Chondrocyte (in vitro differentiated cells): ENCODE measurements at regions not wholly inside any gene's neighbourhood (a gene's known extent, or its start where the extent isn't known, plus 50 kb on each side); places are given as distances from the start of the nearest gene placed in this dataset.

Experiments used
- DNase-seq: peaks from one replicate; pipeline ENCODE4 v3.0.0; 2021; ENCODE audit warnings: mixed read lengths, low spot score
- H3K27ac Mint-ChIP-seq: one replicate; pipeline ENCODE4 v1.8.0; 2021; ENCODE audit warnings: mild to moderate bottlenecking, moderate library complexity, mixed read lengths; ENCODE audit not compliant: unreplicated experiment
- H3K27me3 Mint-ChIP-seq: 2 replicates; pipeline ENCODE4 v1.8.0; 2021; ENCODE audit warnings: low read depth, mixed read lengths
- H3K36me3 Mint-ChIP-seq: 2 replicates; pipeline ENCODE4 v1.8.0; 2021; ENCODE audit warnings: low read depth, mixed read lengths
- H3K4me1 Mint-ChIP-seq: 2 replicates; pipeline ENCODE4 v1.8.0; 2021; ENCODE audit warnings: low read depth, mild to moderate bottlenecking, mixed read lengths
- H3K4me3 Mint-ChIP-seq: one replicate; pipeline ENCODE4 v1.8.0; 2021; ENCODE audit warnings: mild to moderate bottlenecking, moderate library complexity, mixed read lengths; ENCODE audit not compliant: unreplicated experiment
- H3K9me3 Mint-ChIP-seq: 2 replicates; pipeline ENCODE4 v1.8.0; 2021; ENCODE audit warnings: low read depth, mixed read lengths
- TF ChIP-seq, protein P1 (sequence below): fragments of 200-600 bp; sonication (generic); IDR thresholded peaks from 2 replicates; pipeline ENCODE4 v1.5.0; 2021; ENCODE audit warnings: antibody characterized with exemption, mild to moderate bottlenecking, moderate library complexity

DNA sequence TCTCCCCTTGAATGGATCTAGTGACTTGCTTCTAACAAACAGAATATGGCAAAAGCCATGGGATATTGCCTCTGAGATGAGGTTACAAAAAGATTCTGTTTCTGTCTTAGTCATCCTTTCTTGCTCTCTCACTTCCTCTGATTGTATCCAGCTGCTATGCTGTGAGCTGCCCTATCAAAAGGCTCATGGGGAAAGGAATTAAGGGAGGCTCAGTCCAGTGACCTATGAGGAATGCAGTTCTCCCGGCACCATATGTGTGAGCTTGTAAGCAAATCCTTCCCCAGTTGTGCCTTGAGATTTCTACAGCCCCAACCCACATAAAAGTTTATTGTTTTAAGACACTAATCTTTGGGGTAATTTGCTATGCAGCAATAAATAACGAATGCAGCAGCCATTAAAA, 183.1 kb downstream of the KLHL28 start:
- Mint-ChIP-seq H3K4me3 (no peak overlapping the region), H3K27me3 (peaks cover 6% of the 10 kb centered on the region), H3K27ac (no peak overlapping the region), H3K9me3 (no peaks in the 10 kb centered on the region), H3K4me1 (no peaks in the 10 kb centered on the region), H3K36me3 (no peaks in the 10 kb centered on the region)
- TF ChIP-seq, protein P1, sequence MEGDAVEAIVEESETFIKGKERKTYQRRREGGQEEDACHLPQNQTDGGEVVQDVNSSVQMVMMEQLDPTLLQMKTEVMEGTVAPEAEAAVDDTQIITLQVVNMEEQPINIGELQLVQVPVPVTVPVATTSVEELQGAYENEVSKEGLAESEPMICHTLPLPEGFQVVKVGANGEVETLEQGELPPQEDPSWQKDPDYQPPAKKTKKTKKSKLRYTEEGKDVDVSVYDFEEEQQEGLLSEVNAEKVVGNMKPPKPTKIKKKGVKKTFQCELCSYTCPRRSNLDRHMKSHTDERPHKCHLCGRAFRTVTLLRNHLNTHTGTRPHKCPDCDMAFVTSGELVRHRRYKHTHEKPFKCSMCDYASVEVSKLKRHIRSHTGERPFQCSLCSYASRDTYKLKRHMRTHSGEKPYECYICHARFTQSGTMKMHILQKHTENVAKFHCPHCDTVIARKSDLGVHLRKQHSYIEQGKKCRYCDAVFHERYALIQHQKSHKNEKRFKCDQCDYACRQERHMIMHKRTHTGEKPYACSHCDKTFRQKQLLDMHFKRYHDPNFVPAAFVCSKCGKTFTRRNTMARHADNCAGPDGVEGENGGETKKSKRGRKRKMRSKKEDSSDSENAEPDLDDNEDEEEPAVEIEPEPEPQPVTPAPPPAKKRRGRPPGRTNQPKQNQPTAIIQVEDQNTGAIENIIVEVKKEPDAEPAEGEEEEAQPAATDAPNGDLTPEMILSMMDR, result no peak
- no peak for DNase-seq

DNA sequence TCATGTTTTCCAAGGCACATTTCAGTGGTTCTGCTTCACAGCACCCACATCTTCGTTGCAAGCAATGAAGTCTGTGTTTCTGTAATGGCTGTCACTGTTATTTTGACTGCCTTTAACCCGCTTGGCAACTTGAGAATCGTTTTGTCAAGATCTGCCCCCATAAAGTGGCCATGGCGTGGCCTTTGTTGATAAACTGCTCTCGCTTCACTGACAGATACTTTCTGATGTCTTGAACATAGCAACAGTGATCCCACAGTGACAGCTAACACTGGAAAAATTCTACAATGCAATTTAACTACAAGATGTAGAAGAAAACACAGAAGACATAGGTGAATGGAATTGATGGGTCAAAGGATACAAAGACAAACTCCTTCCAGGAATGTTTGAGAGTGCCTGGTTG, 184.2 kb downstream of the KLHL28 start:
- Mint-ChIP-seq H3K4me1 (no peaks in the 10 kb centered on the region), H3K27ac (no peak overlapping the region), H3K4me3 (no peak overlapping the region), H3K36me3 (no peaks in the 10 kb centered on the region), H3K9me3 (no peaks in the 10 kb centered on the region), H3K27me3 (peaks cover 6% of the 10 kb centered on the region)
- TF ChIP-seq, protein P1, result no peak
- no peak for DNase-seq

DNA sequence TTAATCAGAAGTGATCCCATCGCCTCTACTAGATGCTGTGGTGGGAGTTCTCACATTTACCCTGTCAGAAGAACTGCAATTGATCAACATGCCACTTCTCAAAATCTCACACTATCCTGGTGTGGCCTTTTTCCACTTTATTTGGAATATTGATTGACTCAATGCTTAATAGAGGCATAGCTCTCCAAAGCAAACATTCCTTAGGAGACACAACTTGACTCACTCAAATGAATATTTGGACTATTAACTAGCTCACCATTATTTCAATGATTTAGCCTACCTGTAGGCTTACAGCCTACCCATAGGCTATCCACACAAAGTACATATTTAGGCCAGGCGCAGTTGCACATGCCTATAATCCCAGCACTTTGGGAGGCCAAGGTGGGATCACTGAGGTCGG, 186.5 kb downstream of the KLHL28 start:
- Mint-ChIP-seq H3K27me3 (peaks cover 6% of the 10 kb centered on the region), H3K4me1 (no peaks in the 10 kb centered on the region), H3K4me3 (no peak overlapping the region), H3K36me3 (no peaks in the 10 kb centered on the region), H3K27ac (no peak overlapping the region), H3K9me3 (no peaks in the 10 kb centered on the region)
- DNase-seq, result no peak
- TF ChIP-seq, protein P1, result no peak

DNA sequence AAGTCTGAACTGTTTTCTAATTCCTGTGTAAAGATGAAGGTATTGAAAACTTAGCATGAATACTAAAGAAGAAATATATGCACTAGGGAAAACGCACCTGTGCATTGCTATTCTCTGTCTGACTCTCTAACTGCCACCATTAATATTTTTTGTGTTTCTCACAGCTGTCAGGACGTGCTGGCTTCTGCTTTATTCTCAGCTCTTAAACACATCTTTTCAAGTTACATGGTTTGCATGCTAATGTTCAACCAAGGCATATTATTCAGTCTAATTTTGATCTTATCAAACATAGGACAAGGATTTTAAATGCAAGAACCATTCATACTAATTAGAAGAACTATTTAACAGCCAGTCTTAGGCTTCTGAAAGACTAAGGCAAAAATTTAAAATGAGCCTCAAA, 187.4 kb downstream of the KLHL28 start:
- H3K27me3 Mint-ChIP-seq, result peaks cover 8% of the 10 kb centered on the region
- DNase-seq, result no peak
- no peak overlapping the region for H3K27ac Mint-ChIP-seq
- H3K36me3 Mint-ChIP-seq, result no peaks in the 10 kb centered on the region
- no peaks in the 10 kb centered on the region for H3K4me1 Mint-ChIP-seq
- H3K4me3 Mint-ChIP-seq, result no peak overlapping the region
- TF ChIP-seq, protein P1, result no peak
- no peaks in the 10 kb centered on the region for H3K9me3 Mint-ChIP-seq

DNA sequence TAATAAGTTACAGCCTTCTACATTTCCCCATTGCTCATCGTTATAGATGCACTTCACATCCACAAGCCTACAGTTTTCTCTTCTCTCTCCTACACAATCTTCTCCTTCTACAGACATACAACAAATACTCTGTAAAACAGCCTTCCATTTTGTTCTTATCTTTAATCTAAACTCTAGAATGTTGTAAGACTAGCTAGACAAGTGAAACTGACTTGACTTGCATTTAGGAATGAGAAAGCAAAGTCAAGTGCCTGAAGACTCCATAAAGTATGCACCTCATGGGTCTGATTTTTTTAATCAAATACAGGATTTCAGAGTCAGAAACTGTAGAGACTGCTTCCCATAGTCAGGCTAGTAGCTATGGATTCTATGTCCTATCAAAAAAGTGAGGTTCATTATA, 190.3 kb downstream of the KLHL28 start:
- Mint-ChIP-seq H3K27ac (no peak overlapping the region), H3K4me1 (no peaks in the 10 kb centered on the region), H3K27me3 (peaks cover 11% of the 10 kb centered on the region), H3K36me3 (no peaks in the 10 kb centered on the region), H3K4me3 (no peak overlapping the region), H3K9me3 (no peaks in the 10 kb centered on the region)
- TF ChIP-seq, protein P1, result no peak
- DNase-seq, result no peak
